GM23338 (cell line): ENCODE measurements at regions not wholly inside any gene's neighbourhood (a gene's known extent, or its start where the extent isn't known, plus 50 kb on each side); places are given as distances from the start of the nearest gene placed in this dataset.
A peak's percentile ranks its signal among the peaks of the same experiment; 100 is the strongest.

ENCODE experiments used
- ATAC-seq: fragments of 200-7000 bp; cut with Tn5 transposase; 3 replicates; pipeline ENCODE4 v1.9.1; 2020
- DNase-seq: peaks from one replicate; pipeline ENCODE4 v3.0.0-alpha.2; 2015; ENCODE audit warnings: low spot score
- H2AFZ ChIP-seq: fragments of 200-600 bp; sonication (generic); 2 replicates; pipeline ENCODE4 v1.8.0; 2016; ENCODE audit warnings: antibody characterized with exemption, mild to moderate bottlenecking, moderate library complexity
- H3F3A ChIP-seq: fragments of 200-600 bp; sonication (generic); replicated peaks from 2 replicates; pipeline ENCODE4 v1.8.0; 2017; ENCODE audit warnings: antibody characterized with exemption, mixed run types, low read depth
- H3K27ac ChIP-seq: fragments of 200-600 bp; sonication (generic); 2 replicates; pipeline ENCODE4 v1.6.1; 2016; ENCODE audit warnings: low read depth
- H3K27me3 ChIP-seq: fragments of 200-600 bp; sonication (generic); 2 replicates; pipeline ENCODE4 v1.8.0; 2016; ENCODE audit warnings: mild to moderate bottlenecking, mixed run types, moderate library complexity; ENCODE audit not compliant: insufficient read depth
- H3K36me3 ChIP-seq: fragments of 200-600 bp; sonication (generic); 2 replicates; pipeline ENCODE4 v1.8.0; 2016; ENCODE audit warnings: mild to moderate bottlenecking; ENCODE audit not compliant: insufficient read depth
- H3K4me1 ChIP-seq: fragments of 200-600 bp; sonication (generic); 2 replicates; pipeline ENCODE4 v1.8.0; 2016; ENCODE audit warnings: mild to moderate bottlenecking, moderate library complexity; ENCODE audit not compliant: insufficient read depth
- H3K4me2 ChIP-seq: fragments of 200-600 bp; sonication (generic); 2 replicates; pipeline ENCODE4 v1.7.1; 2017; ENCODE audit warnings: mixed run types
- H3K4me3 ChIP-seq: fragments of 200-600 bp; sonication (generic); 2 replicates; pipeline ENCODE4 v1.6.1; 2016; ENCODE audit warnings: mixed run types
- H3K79me2 ChIP-seq: fragments of 200-600 bp; sonication (generic); replicated peaks from 2 replicates; pipeline ENCODE4 v1.8.0; 2017; ENCODE audit warnings: mild to moderate bottlenecking; ENCODE audit not compliant: insufficient read depth
- H3K9me2 ChIP-seq: fragments of 200-600 bp; sonication (generic); 2 replicates; pipeline ENCODE4 v1.8.0; 2017; ENCODE audit not compliant: insufficient read depth
- H4K20me1 ChIP-seq: fragments of 200-600 bp; sonication (generic); replicated peaks from 2 replicates; pipeline ENCODE4 v1.8.0; 2017; ENCODE audit warnings: mild to moderate bottlenecking; ENCODE audit not compliant: insufficient read depth
- H3K27ac Mint-ChIP-seq: 2 replicates; pipeline ENCODE4 v1.8.0; 2020; ENCODE audit warnings: inconsistent platforms, mild to moderate bottlenecking, moderate library complexity, mixed read lengths
- H3K27me3 Mint-ChIP-seq: 3 replicates; pipeline ENCODE4 v1.8.0; 2022; ENCODE audit warnings: low read depth, mild to moderate bottlenecking, moderate library complexity, mixed read lengths, inconsistent platforms; ENCODE audit not compliant: insufficient read depth, poor library complexity
- H3K36me3 Mint-ChIP-seq: 3 replicates; pipeline ENCODE4 v1.8.0; 2021; ENCODE audit warnings: low read depth, mild to moderate bottlenecking, inconsistent platforms, moderate library complexity, mixed read lengths
- H3K4me1 Mint-ChIP-seq: 3 replicates; pipeline ENCODE4 v1.8.0; 2020; ENCODE audit warnings: mild to moderate bottlenecking, inconsistent platforms, mixed read lengths
- H3K4me3 Mint-ChIP-seq: 3 replicates; pipeline ENCODE4 v1.8.0; 2021; ENCODE audit warnings: moderate library complexity, mild to moderate bottlenecking, inconsistent platforms, mixed read lengths
- H3K9me3 Mint-ChIP-seq: 3 replicates; pipeline ENCODE4 v1.8.0; 2020; ENCODE audit warnings: moderate library complexity, mild to moderate bottlenecking, inconsistent platforms, mixed read lengths
- CREB1 ChIP-seq: fragments of 250-450 bp; sonication (Bioruptor Pico); IDR thresholded peaks from 2 replicates; pipeline ENCODE4 v1.5.0; 2020; ENCODE audit warnings: low read depth, mild to moderate bottlenecking, moderate library complexity
- CTCF ChIP-seq, 2 experiments: fragments of 200-600 bp in 1 of 2; sonication (generic) in 1 of 2; conservative IDR thresholded peaks; 2 replicates each; pipeline versions ENCODE4 v1.5.1 to v1.6.1; 2016 to 2017; ENCODE audit warnings: antibody characterized with exemption in 2 of 2, low read depth in 2 of 2, mild to moderate bottlenecking in 2 of 2, moderate library complexity in 1 of 2
- ETS1 ChIP-seq: IDR thresholded peaks from 2 replicates; pipeline ENCODE4 v1.6.1; 2016; ENCODE audit warnings: antibody characterized with exemption
- EZH2phosphoT487 ChIP-seq: fragments of 200-600 bp; sonication (generic); IDR thresholded peaks from one replicate; pipeline ENCODE4 v1.8.1; 2018; ENCODE audit warnings: antibody characterized with exemption; ENCODE audit not compliant: unreplicated experiment
- JUNB ChIP-seq: IDR thresholded peaks from one replicate; pipeline ENCODE4 v1.6.1; 2016; ENCODE audit warnings: antibody characterized with exemption; ENCODE audit not compliant: unreplicated experiment
- NANOG ChIP-seq: IDR thresholded peaks from 2 replicates; pipeline ENCODE4 v1.6.1; 2016; ENCODE audit warnings: antibody characterized with exemption, borderline replicate concordance
- STAT1 ChIP-seq: IDR thresholded peaks from one replicate; pipeline ENCODE4 v1.6.1; 2016; ENCODE audit warnings: antibody characterized with exemption; ENCODE audit not compliant: unreplicated experiment
- ZNF114 ChIP-seq: fragments of 250-450 bp; sonication (Bioruptor Pico); IDR thresholded peaks from 2 replicates; pipeline ENCODE4 v1.5.0; 2020; ENCODE audit warnings: mild to moderate bottlenecking, moderate library complexity

GRCh38 chr11:41996533-41996932 lies 537.1 kb upstream of the LRRC4C start:
- Histone ChIP-seq H3K27ac (no peak overlapping the region), H3K4me3 (no peak overlapping the region), H3K4me2 (no peak overlapping the region), H3K4me1 (no peaks in the 10 kb centered on the region), H4K20me1 (no peaks in the 10 kb centered on the region), H3K36me3 (no peaks in the 10 kb centered on the region), H3K27me3 (no peaks in the 10 kb centered on the region), H2AFZ (peak overlapping the region; percentile 40; the same call in 1 of the 2 replicates), H3K9me2 (no peaks in the 10 kb centered on the region), H3K79me2 (no peaks in the 10 kb centered on the region), H3F3A (no peaks in the 10 kb centered on the region)
- ATAC-seq (no peak), DNase-seq (no peak)
- Mint-ChIP-seq H3K4me3 (no peak overlapping the region), H3K27ac (no peak overlapping the region), H3K36me3 (no peaks in the 10 kb centered on the region; the same call in 1 of the 3 replicates), H3K27me3 (no peaks in the 10 kb centered on the region), H3K4me1 (no peaks in the 10 kb centered on the region), H3K9me3 (peaks cover 57% of the 10 kb centered on the region)
- TF ChIP-seq CTCF (conservative IDR thresholded peaks at IDR 0.05; ENCODE audit: low read depth in 2 of 2) (no peak), CREB1 (CRISPR knock-in tag) (no peak), STAT1 (no peak), JUNB (no peak), ETS1 (no peak), NANOG (no peak)

GRCh38 chr11:41997844-41998401 lies 538.5 kb upstream of the LRRC4C start:
- Mint-ChIP-seq H3K27ac (no peak overlapping the region), H3K27me3 (no peaks in the 10 kb centered on the region), H3K9me3 (peaks cover 55% of the 10 kb centered on the region), H3K4me3 (no peak overlapping the region), H3K36me3 (no peaks in the 10 kb centered on the region; the same call in 1 of the 3 replicates), H3K4me1 (no peaks in the 10 kb centered on the region)
- no peaks in the 10 kb centered on the region for H3K36me3 ChIP-seq
- H3K4me1 ChIP-seq: no peaks in the 10 kb centered on the region
- ATAC-seq: no peak
- no peaks in the 10 kb centered on the region for H3K9me2 ChIP-seq
- DNase-seq: no peak
- no peak overlapping the region for H3K4me3 ChIP-seq
- H3K79me2 ChIP-seq: no peaks in the 10 kb centered on the region
- H4K20me1 ChIP-seq: no peaks in the 10 kb centered on the region
- no peaks in the 10 kb centered on the region for H3K27me3 ChIP-seq
- H3K27ac ChIP-seq: no peak overlapping the region
- no peak overlapping the region for H2AFZ ChIP-seq
- TF ChIP-seq ZNF114 (CRISPR knock-in tag): no peak
- TF ChIP-seq CTCF (conservative IDR thresholded peaks at IDR 0.05; ENCODE audit: low read depth in 2 of 2): no peak
- no peak for TF ChIP-seq EZH2phosphoT487
- no peaks in the 10 kb centered on the region for H3F3A ChIP-seq
- no peak overlapping the region for H3K4me2 ChIP-seq
